NCI-H146 treated with DMSO at 0.1 percent for 48 hours (cell line): ENCODE measurements at regions not wholly inside any gene's neighbourhood (a gene's known extent, or its start where the extent isn't known, plus 50 kb on each side); places are given as distances from the start of the nearest gene placed in this dataset.
"Not testable (repeated sequence)": the region's sequence is repeated elsewhere in the genome, so short reads cannot be mapped to it uniquely, and the experiment has no call there.

ENCODE experiments used
- DNase-seq: peaks from one replicate; lab custom pipeline; 2025; ENCODE audit not compliant: unreplicated experiment; lab: John Stamatoyannopoulos, UW

- no peak for DNase-seq
These were observed 548.8 kb upstream of the ZNF804A start for GRCh38 chr2:184049566-184049965.

- DNase-seq = peak; percentile 5
These were observed 545.0 kb upstream of the ZNF804A start for GRCh38 chr2:184053326-184053725.

DNA sequence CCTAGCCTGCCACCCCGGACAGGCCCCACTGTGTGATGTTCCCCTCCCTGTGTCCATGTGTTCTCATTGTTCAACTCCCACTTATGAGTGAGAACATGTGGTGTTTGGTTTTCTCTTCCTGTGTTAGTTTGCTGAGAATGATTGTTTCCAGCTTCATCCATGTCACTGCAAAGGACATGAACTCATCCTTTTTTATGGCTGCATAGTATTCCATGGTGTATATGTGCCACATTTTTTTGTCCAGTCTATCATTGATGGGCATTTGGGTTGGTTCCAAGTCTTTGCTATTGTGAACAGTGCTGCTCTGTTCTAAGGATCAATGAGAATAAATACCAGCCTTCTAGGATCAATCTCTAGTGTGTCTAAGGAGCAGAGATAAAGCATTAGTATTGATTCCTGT, 543.9 kb upstream of the ZNF804A start:
- DNase-seq = not testable (repeated sequence)

DNA sequence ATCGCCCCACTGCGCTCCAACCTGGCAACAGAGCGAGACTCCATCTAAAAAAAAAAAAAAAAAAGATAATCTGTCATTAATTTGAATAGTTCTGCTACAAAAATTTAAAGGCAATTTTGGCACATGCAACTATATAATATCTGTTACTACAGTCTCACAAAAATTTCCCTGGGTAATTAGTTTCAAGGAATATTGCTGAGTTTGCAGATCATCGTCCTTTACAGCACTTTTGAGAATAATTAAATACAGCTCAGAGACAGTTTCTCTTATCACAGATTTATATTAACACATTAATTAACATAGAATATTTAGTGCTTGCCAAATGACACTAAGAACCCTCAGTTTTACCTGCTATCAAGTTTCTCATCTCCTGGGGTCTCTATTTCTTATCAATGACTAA, 540.4 kb upstream of the ZNF804A start:
- DNase-seq = no peak

DNA sequence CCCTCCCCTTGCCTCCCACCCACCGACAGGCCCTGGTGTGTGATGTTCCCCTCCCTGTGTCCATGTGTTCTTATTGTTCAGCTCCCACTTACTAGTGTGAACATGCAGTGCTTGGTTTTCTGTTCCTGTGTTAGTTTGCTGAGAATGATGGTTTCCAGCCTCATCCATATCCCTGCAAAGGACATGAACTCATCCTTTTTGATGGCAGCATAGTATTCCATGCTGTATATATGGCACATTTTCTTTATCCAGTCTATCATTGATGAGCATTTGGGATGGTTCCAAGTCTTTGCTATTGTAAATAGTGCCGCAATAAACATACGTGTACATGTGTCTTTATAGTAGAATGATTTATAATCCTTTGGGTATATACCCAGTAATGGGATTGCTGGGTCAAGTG, 538.1 kb upstream of the ZNF804A start:
- not testable (repeated sequence) for DNase-seq

- DNase-seq = peak; percentile 38
These were observed 530.8 kb upstream of the ZNF804A start for GRCh38 chr2:184067502-184067901.

GRCh38 chr2:184072470-184072869, 525.9 kb upstream of the ZNF804A start:
- no peak for DNase-seq

DNA sequence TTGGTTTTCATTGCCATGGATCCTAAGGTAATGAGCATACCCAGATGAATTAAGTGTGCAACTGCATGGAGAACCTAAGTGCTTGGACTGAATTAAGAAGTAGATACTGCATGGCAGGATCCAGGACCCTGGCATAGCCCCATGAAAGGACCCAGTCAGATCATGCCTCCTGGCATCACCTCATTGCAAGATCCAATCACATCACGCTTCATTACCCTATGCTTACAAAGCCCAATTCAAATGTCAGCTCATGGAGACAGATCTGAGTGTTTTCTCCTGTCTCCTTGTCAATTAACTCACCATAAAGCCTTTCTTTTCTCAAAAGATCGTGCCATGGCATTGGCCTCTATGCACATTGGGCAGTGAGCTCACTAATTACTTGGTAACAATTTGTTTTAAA, 519.8 kb upstream of the ZNF804A start:
- no peak for DNase-seq

- no peak for DNase-seq
These were observed 506.9 kb upstream of the ZNF804A start for GRCh38 chr2:184091456-184091855.

GRCh38 chr2:184113696-184114403, 484.5 kb upstream of the ZNF804A start:
- DNase-seq = no peak

DNA sequence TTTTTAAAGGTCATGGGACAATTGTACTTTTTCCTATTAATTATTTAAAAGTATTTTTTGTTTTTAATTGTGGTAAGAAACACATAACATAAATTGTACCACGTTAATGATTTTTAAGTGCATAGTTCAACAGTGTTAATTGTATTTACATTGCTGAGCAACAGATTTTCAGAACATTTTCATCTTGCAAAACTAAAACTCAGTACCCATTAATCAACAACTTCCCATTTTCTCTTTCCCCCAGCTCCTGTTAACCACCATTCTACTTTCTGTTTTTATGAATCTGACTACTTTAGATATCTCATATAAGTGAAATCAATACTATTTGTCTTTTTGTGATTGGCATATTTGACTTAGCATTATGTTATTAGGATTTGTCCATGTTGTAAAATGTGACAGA, 483.9 kb upstream of the ZNF804A start:
- DNase-seq = no peak

DNA sequence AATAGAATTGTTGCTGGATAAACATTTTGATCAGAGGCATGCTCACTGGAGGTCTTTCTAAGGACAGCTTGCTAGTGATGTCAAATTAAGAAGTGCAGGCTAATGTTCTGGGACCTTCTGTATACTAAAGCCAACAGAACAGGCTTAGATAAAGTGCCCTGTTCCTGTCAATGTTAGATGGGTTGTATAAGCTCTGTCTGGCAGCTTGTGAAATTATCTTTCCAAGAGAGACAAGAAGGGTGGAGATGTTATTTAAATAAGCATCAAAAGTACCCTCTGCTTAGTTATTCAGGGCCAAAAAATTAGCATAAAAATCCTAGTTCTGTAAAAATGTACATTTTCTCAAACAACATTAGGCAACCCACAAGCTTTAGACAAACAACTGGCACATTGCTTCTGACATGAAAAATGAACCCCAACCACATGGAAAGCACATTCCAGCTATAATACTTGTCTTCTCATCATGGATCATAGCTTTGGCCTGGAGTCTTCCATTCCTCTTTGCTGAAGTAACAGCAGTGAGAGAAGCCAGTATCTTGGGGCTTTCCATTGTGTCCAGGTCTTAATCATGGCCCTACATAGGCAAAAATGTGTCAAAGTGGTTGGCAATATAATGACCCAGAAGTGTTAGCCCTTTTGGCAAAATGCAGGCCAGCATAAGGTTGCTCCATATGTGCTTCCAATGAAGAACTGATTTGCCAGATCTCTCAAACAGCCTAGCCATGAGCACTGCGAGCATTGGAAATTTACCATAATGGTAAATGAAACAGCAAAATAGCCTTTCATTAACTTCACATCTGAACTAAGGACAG, 478.1 kb upstream of the ZNF804A start:
- DNase-seq = no peak

GRCh38 chr2:184125867-184126266, 472.5 kb upstream of the ZNF804A start:
- DNase-seq = no peak

DNA sequence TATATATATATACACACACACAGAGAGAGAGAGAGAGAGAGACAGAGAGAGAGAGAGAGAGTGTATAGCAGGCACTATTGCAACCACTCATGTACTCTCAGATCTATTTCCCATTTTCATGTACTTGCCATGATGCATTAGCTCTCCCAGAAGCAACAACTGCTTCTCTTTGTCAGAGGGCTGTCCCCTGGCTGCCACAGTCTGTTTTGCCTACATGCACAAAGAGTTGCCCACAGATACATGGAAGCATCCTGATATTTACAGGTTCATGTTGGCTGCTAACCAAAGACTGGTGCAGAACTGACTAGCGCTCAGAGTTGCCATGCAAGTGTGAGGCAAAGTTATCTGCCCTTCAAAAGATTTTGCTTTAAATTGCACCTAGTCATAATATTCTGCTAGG, 469.3 kb upstream of the ZNF804A start:
- DNase-seq = no peak

GRCh38 chr2:184137955-184138354, 460.4 kb upstream of the ZNF804A start:
- no peak for DNase-seq

GRCh38 chr2:184141866-184142265, 456.5 kb upstream of the ZNF804A start:
- DNase-seq = no peak

DNA sequence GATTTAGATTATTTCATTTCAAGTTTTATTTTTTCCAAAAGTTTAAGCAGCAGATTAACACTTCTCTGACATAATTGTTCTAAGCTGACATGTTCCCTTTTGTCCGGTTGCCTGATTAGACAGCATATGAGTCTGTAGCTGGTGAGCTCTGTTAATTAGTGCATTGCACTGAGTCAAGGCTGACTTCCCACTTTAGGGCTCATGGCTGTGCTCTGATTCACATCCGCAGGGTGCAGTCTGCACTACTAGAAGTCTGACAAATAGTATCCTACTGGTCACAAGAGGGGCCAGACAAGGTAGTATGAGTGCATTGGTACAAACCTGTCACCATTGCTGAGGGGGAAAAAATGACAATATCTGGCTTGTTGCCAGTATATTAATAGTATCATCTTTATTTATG, 443.9 kb upstream of the ZNF804A start:
- no peak for DNase-seq

- DNase-seq = no peak
These were observed 442.5 kb upstream of the ZNF804A start for GRCh38 chr2:184155791-184156190.

GRCh38 chr2:184157141-184157540, 441.2 kb upstream of the ZNF804A start:
- no peak for DNase-seq

DNA sequence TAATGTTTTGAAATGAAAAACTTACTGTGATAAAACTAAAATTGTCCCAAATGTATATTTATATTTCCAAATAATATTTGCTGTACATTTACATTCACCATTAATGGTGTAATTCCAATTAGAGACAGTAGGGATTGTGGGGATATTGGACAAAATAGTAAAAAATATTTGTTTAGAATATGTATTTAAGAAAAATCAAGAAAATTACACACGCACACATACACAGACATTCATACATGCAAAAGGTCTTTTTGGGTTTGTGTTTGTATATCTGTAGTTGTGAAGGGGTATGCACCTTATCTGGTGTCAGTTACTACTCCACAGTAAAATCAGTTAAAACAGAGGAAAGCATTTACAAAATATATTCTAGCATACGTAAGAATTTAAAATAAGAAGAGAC, 435.9 kb upstream of the ZNF804A start:
- no peak for DNase-seq

- DNase-seq = not testable (repeated sequence)
These were observed 429.5 kb upstream of the ZNF804A start for GRCh38 chr2:184168823-184169222.

GRCh38 chr2:184169366-184169765, 429.0 kb upstream of the ZNF804A start:
- DNase-seq = no peak
